GM21423 (cell line): ENCODE measurements at regions not wholly inside any gene's neighbourhood (a gene's known extent, or its start where the extent isn't known, plus 50 kb on each side); places are given as distances from the start of the nearest gene placed in this dataset.
"Not testable (repeated sequence)": the region's sequence is repeated elsewhere in the genome, so short reads cannot be mapped to it uniquely, and the experiment has no call there.

Source experiments
- ATAC-seq: cut with Tn5 transposase; IDR thresholded peaks from one replicate; pipeline ENCODE4 v1.9.1; 2021; ENCODE audit warnings: mild to moderate bottlenecking, moderate library complexity; ENCODE audit not compliant: unreplicated experiment

- no peak for ATAC-seq
These were observed 84.8 kb upstream of the BMP2K start for GRCh38 chr4:78691334-78691754.

- peak; percentile 61 for ATAC-seq
These were observed 84.0 kb upstream of the BMP2K start for GRCh38 chr4:78691971-78692821.

- no peak for ATAC-seq
These were observed 83.4 kb upstream of the BMP2K start for GRCh38 chr4:78692822-78693170.

GRCh38 chr4:78693777-78694456, 82.2 kb upstream of the BMP2K start:
- no peak for ATAC-seq

GRCh38 chr4:78694457-78694787, 81.7 kb upstream of the BMP2K start:
- no peak for ATAC-seq

GRCh38 chr4:78695910-78696309, 80.2 kb upstream of the BMP2K start:
- no peak for ATAC-seq

- no peak for ATAC-seq
These were observed 73.1 kb upstream of the BMP2K start for GRCh38 chr4:78703079-78703478.

- ATAC-seq, result no peak
These were observed 71.8 kb upstream of the BMP2K start for GRCh38 chr4:78704317-78704716.

- no peak for ATAC-seq
These were observed 71.0 kb upstream of the BMP2K start for GRCh38 chr4:78704981-78705683.

- ATAC-seq, result no peak
These were observed 69.8 kb upstream of the BMP2K start for GRCh38 chr4:78706302-78706701.

- ATAC-seq, result no peak
These were observed 68.9 kb upstream of the BMP2K start for GRCh38 chr4:78707268-78707667.

- ATAC-seq, result no peak
These were observed 68.4 kb upstream of the BMP2K start for GRCh38 chr4:78707793-78708192.

GRCh38 chr4:78710536-78710935, 65.6 kb upstream of the BMP2K start:
- no peak for ATAC-seq

GRCh38 chr4:78711676-78712075, 64.5 kb upstream of the BMP2K start:
- ATAC-seq, result no peak

GRCh38 chr4:78714598-78714997, 61.6 kb upstream of the BMP2K start:
- ATAC-seq, result not testable (repeated sequence)

- not testable (repeated sequence) for ATAC-seq
These were observed 60.8 kb upstream of the BMP2K start for GRCh38 chr4:78715372-78715771.

- ATAC-seq, result not testable (repeated sequence)
These were observed 58.4 kb upstream of the BMP2K start for GRCh38 chr4:78717712-78718111.

- no peak for ATAC-seq
These were observed 55.9 kb upstream of the BMP2K start for GRCh38 chr4:78720204-78720603.

GRCh38 chr4:78720994-78721677, 55.0 kb upstream of the BMP2K start:
- ATAC-seq, result peak; percentile 93

GRCh38 chr4:78721747-78722146, 54.4 kb upstream of the BMP2K start:
- ATAC-seq, result no peak

GRCh38 chr4:78722320-78722719, 53.8 kb upstream of the BMP2K start:
- ATAC-seq, result no peak
